ENCODE measurements at regions not wholly inside any gene's neighbourhood (a gene's known extent, or its start where the extent isn't known, plus 50 kb on each side); places are given as distances from the start of the nearest gene placed in this dataset.
A peak's percentile ranks its signal among the peaks of the same experiment; 100 is the strongest.

DNA sequence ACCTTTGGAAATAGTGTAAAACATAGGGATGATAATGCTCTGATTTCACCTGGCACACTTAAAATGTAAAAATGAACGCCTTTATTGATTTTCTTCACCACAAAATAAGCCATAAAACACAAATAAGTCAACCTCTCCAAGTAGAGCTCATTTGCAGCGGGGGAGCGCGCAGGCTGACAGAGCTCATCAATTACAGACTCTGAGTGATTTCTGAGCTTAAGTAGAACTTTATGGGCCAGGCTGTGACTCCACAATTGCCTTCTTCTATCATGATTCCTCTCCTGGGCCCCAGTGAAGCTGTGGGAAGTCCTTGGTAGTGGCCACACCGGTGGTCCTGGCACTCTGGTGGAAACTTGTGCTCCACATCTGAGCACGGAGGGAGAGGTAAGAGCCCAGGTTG is 789.0 kb upstream of the RAB6C start:
- TF ChIP-seq, protein P1, sequence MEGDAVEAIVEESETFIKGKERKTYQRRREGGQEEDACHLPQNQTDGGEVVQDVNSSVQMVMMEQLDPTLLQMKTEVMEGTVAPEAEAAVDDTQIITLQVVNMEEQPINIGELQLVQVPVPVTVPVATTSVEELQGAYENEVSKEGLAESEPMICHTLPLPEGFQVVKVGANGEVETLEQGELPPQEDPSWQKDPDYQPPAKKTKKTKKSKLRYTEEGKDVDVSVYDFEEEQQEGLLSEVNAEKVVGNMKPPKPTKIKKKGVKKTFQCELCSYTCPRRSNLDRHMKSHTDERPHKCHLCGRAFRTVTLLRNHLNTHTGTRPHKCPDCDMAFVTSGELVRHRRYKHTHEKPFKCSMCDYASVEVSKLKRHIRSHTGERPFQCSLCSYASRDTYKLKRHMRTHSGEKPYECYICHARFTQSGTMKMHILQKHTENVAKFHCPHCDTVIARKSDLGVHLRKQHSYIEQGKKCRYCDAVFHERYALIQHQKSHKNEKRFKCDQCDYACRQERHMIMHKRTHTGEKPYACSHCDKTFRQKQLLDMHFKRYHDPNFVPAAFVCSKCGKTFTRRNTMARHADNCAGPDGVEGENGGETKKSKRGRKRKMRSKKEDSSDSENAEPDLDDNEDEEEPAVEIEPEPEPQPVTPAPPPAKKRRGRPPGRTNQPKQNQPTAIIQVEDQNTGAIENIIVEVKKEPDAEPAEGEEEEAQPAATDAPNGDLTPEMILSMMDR (IDR thresholded peaks at IDR 0.05; ENCODE audit: low read depth, low read length, poor library complexity, severe bottlenecking), result no peak
- TF ChIP-seq EZH2phosphoT487 (IDR thresholded peaks at IDR 0.05; ENCODE audit: borderline replicate concordance, low read length), result no peak
- no peak overlapping the region for H3K4me3 ChIP-seq (ENCODE audit: low read length)
- no peaks in the 10 kb centered on the region for H3K9me2 ChIP-seq (replicated peaks; ENCODE audit: control insufficient read depth, low read length)
- no peaks in the 10 kb centered on the region for H3F3A ChIP-seq (ENCODE audit: control insufficient read depth, insufficient read depth)
- no peaks in the 10 kb centered on the region for H3K79me2 ChIP-seq (ENCODE audit: control insufficient read depth, low read length)
- no peaks in the 10 kb centered on the region for H3K27me3 ChIP-seq (ENCODE audit: control insufficient read depth, low read length)
- no peak overlapping the region for H3K4me2 ChIP-seq (ENCODE audit: low read length)
- no peaks in the 10 kb centered on the region for H3K9me3 ChIP-seq (ENCODE audit: control insufficient read depth, insufficient read depth, low read length)
- H3K4me1 ChIP-seq (ENCODE audit: control insufficient read depth, low read length), result no peaks in the 10 kb centered on the region
- H3K27ac ChIP-seq (ENCODE audit: low read depth, low read length), result no peak overlapping the region
- H4K20me1 ChIP-seq (ENCODE audit: control insufficient read depth, insufficient read depth, low read depth, low read length), result no peaks in the 10 kb centered on the region
- no peaks in the 10 kb centered on the region for H3K36me3 ChIP-seq (ENCODE audit: control insufficient read depth, low read length)

DNA sequence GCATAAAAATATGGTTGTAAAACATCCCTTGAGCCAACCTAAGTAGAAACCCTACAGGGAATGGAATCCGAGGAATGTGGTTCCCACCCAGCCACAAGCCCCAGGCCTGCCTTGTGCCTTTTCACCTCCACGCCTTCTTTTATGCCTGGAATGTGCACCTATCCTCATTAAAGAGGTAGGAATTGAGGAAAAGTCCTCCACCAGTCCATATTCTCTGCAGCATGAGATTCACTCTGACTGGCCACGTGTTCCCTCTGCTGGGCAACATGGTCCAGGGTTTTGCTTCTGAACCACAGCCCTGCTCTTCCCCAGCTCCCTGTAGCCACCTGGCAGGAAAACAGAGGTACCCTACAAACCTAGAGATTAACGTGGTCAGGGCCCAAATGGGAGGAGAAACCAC is 787.9 kb upstream of the RAB6C start:
- Histone ChIP-seq H3K9me2 (replicated peaks; ENCODE audit: control insufficient read depth, low read length) (no peaks in the 10 kb centered on the region), H3F3A (ENCODE audit: control insufficient read depth, insufficient read depth) (no peaks in the 10 kb centered on the region), H3K79me2 (ENCODE audit: control insufficient read depth, low read length) (no peaks in the 10 kb centered on the region), H3K27me3 (ENCODE audit: control insufficient read depth, low read length) (no peaks in the 10 kb centered on the region), H3K4me2 (ENCODE audit: low read length) (no peak overlapping the region), H3K4me1 (ENCODE audit: control insufficient read depth, low read length) (no peaks in the 10 kb centered on the region), H3K27ac (ENCODE audit: low read depth, low read length) (no peak overlapping the region), H3K4me3 (ENCODE audit: low read length) (no peak overlapping the region), H4K20me1 (ENCODE audit: control insufficient read depth, insufficient read depth, low read depth, low read length) (no peaks in the 10 kb centered on the region), H3K9me3 (ENCODE audit: control insufficient read depth, insufficient read depth, low read length) (no peaks in the 10 kb centered on the region), H3K36me3 (ENCODE audit: control insufficient read depth, low read length) (no peaks in the 10 kb centered on the region)
- TF ChIP-seq, protein P1 (IDR thresholded peaks at IDR 0.05; ENCODE audit: low read depth, low read length, poor library complexity, severe bottlenecking), result no peak
- no peak for TF ChIP-seq EZH2phosphoT487 (IDR thresholded peaks at IDR 0.05; ENCODE audit: borderline replicate concordance, low read length)

DNA sequence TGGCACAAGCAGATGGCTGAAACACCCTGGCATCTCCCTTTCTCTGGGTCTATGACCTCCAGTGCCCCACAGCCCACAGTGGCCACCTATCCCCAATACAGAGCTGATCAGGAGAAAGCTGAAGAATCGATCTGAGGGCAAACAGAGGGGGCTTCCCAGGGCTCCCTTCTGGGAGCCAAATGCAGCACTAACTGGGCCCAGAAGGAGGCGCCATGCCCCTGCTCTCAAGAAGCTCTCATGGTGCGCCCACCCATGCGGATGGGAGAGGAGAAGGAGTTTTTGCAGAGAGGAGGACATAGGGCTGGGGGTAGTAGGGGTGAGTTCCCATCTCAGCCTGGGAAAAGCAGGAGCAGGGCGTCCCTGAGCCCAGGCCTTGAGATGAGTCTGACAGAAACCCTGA is 787.3 kb upstream of the RAB6C start:
- H3K27me3 ChIP-seq (ENCODE audit: control insufficient read depth, low read length), result no peaks in the 10 kb centered on the region
- no peaks in the 10 kb centered on the region for H3K9me3 ChIP-seq (ENCODE audit: control insufficient read depth, insufficient read depth, low read length)
- no peaks in the 10 kb centered on the region for H3K9me2 ChIP-seq (replicated peaks; ENCODE audit: control insufficient read depth, low read length)
- H4K20me1 ChIP-seq (ENCODE audit: control insufficient read depth, insufficient read depth, low read depth, low read length), result no peaks in the 10 kb centered on the region
- no peaks in the 10 kb centered on the region for H3K79me2 ChIP-seq (ENCODE audit: control insufficient read depth, low read length)
- no peak overlapping the region for H3K4me3 ChIP-seq (ENCODE audit: low read length)
- H3K4me1 ChIP-seq (ENCODE audit: control insufficient read depth, low read length), result no peaks in the 10 kb centered on the region
- no peak for TF ChIP-seq EZH2phosphoT487 (IDR thresholded peaks at IDR 0.05; ENCODE audit: borderline replicate concordance, low read length)
- TF ChIP-seq, protein P1 (IDR thresholded peaks at IDR 0.05; ENCODE audit: low read depth, low read length, poor library complexity, severe bottlenecking), result peak; percentile 40
- no peak overlapping the region for H3K4me2 ChIP-seq (ENCODE audit: low read length)
- H3K27ac ChIP-seq (ENCODE audit: low read depth, low read length), result no peak overlapping the region
- no peaks in the 10 kb centered on the region for H3K36me3 ChIP-seq (ENCODE audit: control insufficient read depth, low read length)
- H3F3A ChIP-seq (ENCODE audit: control insufficient read depth, insufficient read depth), result no peaks in the 10 kb centered on the region

DNA sequence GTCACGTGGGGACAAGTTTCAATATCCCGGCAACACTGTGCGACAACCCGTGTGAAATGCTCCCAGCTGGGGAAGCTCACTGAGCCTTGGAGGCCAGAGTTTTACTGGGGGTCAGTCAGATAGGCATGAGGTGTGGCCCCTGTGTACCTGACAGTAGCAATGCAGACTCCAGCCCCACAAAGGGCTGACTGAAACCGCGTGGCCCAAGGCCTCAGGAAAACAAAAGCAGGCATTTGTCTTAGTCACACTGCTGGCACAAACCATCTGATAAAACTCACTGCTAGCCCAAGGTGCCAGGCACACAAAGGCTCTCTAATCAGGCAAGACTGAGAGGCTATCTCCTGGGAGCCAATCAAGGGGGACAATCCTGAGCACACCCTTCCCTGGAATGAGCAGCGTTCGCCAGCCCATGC is 786.6 kb upstream of the RAB6C start:
- no peaks in the 10 kb centered on the region for H3K79me2 ChIP-seq (ENCODE audit: control insufficient read depth, low read length)
- no peaks in the 10 kb centered on the region for H3K9me2 ChIP-seq (replicated peaks; ENCODE audit: control insufficient read depth, low read length)
- TF ChIP-seq, protein P1 (IDR thresholded peaks at IDR 0.05; ENCODE audit: low read depth, low read length, poor library complexity, severe bottlenecking), result no peak
- no peaks in the 10 kb centered on the region for H4K20me1 ChIP-seq (ENCODE audit: control insufficient read depth, insufficient read depth, low read depth, low read length)
- no peaks in the 10 kb centered on the region for H3F3A ChIP-seq (ENCODE audit: control insufficient read depth, insufficient read depth)
- H3K36me3 ChIP-seq (ENCODE audit: control insufficient read depth, low read length), result no peaks in the 10 kb centered on the region
- no peaks in the 10 kb centered on the region for H3K9me3 ChIP-seq (ENCODE audit: control insufficient read depth, insufficient read depth, low read length)
- H3K27me3 ChIP-seq (ENCODE audit: control insufficient read depth, low read length), result no peaks in the 10 kb centered on the region
- H3K4me3 ChIP-seq (ENCODE audit: low read length), result no peak overlapping the region
- H3K27ac ChIP-seq (ENCODE audit: low read depth, low read length), result no peak overlapping the region
- H3K4me1 ChIP-seq (ENCODE audit: control insufficient read depth, low read length), result no peaks in the 10 kb centered on the region
- no peak overlapping the region for H3K4me2 ChIP-seq (ENCODE audit: low read length)

Measured in DOHH2 (cell line).